NB4 (cell line): ENCODE measurements at regions not wholly inside any gene's neighbourhood (a gene's known extent, or its start where the extent isn't known, plus 50 kb on each side); places are given as distances from the start of the nearest gene placed in this dataset.

Source experiments
- DNase-seq: peaks from one replicate; pipeline ENCODE4 v3.0.0; 2010; ENCODE audit warnings: low read depth
- H3K4me3 ChIP-seq: one replicate; pipeline ENCODE4 v1.5.1; 2011; ENCODE audit warnings: mild to moderate bottlenecking, low read depth, low read length, moderate library complexity
- MYC ChIP-seq: IDR thresholded peaks from 2 replicates; pipeline ENCODE4 v1.6.1; 2011; ENCODE audit warnings: low read depth, low read length
- POLR2A ChIP-seq: IDR thresholded peaks from 2 replicates; pipeline ENCODE4 v1.6.1; 2011; ENCODE audit warnings: mild to moderate bottlenecking; ENCODE audit not compliant: insufficient read length; ENCODE audit errors: extremely low read depth
- TF ChIP-seq, protein P1 (sequence below): IDR thresholded peaks from 2 replicates; pipeline ENCODE4 v1.6.1; 2011; ENCODE audit warnings: low read depth, low read length
- TF ChIP-seq, protein P2 (sequence below): IDR thresholded peaks from one replicate; pipeline ENCODE4 v1.5.1; 2012; ENCODE audit warnings: low read depth, low read length

- no peak for DNase-seq
- no peak overlapping the region for H3K4me3 ChIP-seq
- TF ChIP-seq POLR2A (no peak), MYC (no peak)
- TF ChIP-seq, protein P1, sequence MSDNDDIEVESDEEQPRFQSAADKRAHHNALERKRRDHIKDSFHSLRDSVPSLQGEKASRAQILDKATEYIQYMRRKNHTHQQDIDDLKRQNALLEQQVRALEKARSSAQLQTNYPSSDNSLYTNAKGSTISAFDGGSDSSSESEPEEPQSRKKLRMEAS, result no peak
- TF ChIP-seq, protein P2, sequence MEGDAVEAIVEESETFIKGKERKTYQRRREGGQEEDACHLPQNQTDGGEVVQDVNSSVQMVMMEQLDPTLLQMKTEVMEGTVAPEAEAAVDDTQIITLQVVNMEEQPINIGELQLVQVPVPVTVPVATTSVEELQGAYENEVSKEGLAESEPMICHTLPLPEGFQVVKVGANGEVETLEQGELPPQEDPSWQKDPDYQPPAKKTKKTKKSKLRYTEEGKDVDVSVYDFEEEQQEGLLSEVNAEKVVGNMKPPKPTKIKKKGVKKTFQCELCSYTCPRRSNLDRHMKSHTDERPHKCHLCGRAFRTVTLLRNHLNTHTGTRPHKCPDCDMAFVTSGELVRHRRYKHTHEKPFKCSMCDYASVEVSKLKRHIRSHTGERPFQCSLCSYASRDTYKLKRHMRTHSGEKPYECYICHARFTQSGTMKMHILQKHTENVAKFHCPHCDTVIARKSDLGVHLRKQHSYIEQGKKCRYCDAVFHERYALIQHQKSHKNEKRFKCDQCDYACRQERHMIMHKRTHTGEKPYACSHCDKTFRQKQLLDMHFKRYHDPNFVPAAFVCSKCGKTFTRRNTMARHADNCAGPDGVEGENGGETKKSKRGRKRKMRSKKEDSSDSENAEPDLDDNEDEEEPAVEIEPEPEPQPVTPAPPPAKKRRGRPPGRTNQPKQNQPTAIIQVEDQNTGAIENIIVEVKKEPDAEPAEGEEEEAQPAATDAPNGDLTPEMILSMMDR, result no peak
Measured at GRCh38 chr2:30325600-30326328, 94.4 kb downstream of the LBH start.

DNA sequence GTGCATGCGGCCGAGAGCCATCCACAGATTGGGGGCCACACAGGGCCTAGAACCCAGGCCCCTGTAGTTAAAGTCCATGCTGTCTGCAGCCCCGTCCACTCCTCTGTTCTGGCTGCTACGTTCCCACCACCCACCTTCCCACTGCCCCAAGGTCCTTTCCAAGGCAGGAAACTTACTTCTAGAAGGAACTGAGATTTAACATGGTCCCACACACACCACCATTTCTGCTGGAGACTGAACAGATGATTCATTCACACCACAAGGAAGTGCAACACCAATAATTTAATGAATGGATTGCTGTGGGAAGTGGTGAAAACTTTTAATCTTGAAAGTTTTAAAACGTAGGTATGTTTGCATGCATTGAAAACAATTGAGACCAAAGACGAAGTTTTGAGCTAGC is 95.2 kb downstream of the LBH start:
- DNase-seq, result no peak
- TF ChIP-seq, protein P1, result no peak
- TF ChIP-seq POLR2A (no peak), MYC (no peak)
- TF ChIP-seq, protein P2, result no peak
- no peak overlapping the region for H3K4me3 ChIP-seq

DNA sequence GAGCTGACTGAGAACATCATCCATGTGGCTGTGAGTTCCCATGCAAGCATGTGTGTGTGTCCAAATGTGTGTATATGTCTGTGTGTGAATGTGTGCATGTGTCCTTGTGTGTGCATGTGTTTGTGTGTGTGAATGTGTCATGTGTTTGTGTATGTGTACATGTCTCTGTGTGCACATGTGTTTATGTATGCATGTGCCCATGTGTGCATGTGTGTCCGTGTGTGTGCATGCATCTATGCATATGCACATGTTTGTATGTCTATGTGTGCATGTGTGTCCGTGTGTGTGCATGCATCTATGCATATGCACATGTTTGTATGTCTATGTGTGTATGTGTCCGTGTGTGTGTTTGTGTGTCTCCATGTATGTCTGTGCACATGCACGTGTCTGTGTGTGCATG is 99.7 kb downstream of the LBH start:
- H3K4me3 ChIP-seq, result no peak overlapping the region
- no peak for TF ChIP-seq MYC
- no peak for DNase-seq

DNA sequence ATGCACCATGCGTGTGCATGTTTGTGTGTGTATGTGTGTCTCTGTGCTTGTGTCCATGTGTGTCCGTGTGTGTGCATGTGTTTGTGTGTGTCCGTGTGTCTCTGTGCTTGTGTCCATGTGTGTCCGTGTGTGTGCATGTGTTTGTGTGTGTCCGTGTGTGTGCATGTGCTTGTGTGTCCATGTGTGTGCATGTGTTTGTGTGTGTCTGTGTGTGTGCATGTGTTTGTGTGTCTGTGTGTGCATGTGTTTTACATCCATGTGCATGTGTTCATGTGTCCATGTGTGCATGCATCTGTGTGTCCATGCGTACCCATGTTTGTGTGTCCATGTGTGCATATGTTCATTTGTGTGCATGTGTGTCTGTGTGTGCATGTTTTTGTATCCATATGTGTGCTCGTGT is 100.5 kb downstream of the LBH start:
- DNase-seq, result no peak
- no peak overlapping the region for H3K4me3 ChIP-seq

GRCh38 chr2:30332791-30333453 is 101.6 kb downstream of the LBH start:
- no peak overlapping the region for H3K4me3 ChIP-seq
- DNase-seq, result no peak
- TF ChIP-seq, protein P2, result no peak
- TF ChIP-seq, protein P1, result no peak
- no peak for TF ChIP-seq POLR2A
- no peak for TF ChIP-seq MYC

More for the DNA sequence above, 100.5 kb downstream of the LBH start:
- TF ChIP-seq, protein P1, result no peak
- TF ChIP-seq MYC (no peak), POLR2A (no peak)

GRCh38 chr2:30334762-30335363 is 103.5 kb downstream of the LBH start:
- no peak for TF ChIP-seq POLR2A
- TF ChIP-seq MYC, result no peak
- TF ChIP-seq, protein P1, result no peak
- TF ChIP-seq, protein P2, result no peak
- no peak for DNase-seq
- no peak overlapping the region for H3K4me3 ChIP-seq
